ENCODE measurements at regions not wholly inside any gene's neighbourhood (a gene's known extent, or its start where the extent isn't known, plus 50 kb on each side); places are given as distances from the start of the nearest gene placed in this dataset.

DNA sequence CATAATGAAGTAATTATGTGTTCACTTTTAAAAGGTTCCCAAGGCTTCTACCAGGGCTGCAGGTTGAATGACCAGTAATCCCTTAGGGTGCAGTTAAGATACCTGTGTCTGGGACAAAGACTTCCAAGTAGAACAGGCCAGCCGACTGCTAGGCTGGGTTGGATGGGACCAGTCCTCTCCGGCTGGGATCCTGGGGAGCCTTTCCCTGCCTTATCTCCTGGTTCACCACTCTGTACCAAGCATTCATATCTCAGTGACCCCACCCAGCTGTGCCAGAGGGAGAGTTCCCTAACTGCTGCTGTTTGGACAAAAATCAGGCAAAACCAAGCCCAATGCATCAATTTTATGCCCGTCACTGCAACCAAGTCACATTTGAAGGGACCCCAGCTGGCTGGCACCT, 116.2 kb upstream of the ATP1A1 start:
- TF ChIP-seq GABPA (tag; conservative IDR thresholded peaks at IDR 0.05; ENCODE audit: low read depth) (no peak), GATAD2A (IDR thresholded peaks at IDR 0.05) (no peak), NR2C2 (CRISPR knock-in tag; IDR thresholded peaks at IDR 0.05) (no peak), NR2C2 (tag; IDR thresholded peaks at IDR 0.05) (no peak), SIN3A (IDR thresholded peaks at IDR 0.05; ENCODE audit: borderline replicate concordance in 2 of 2, control insufficient read depth in 1 of 2, low read depth in 2 of 2, low read length in 2 of 2) (no peak), KLF16 (IDR thresholded peaks at IDR 0.05) (no peak), HDAC3 (IDR thresholded peaks at IDR 0.05; ENCODE audit: borderline replicate concordance, partially characterized antibody) (no peak), NFYB (IDR thresholded peaks at IDR 0.05; ENCODE audit: extremely low read depth, insufficient read length) (no peak), ZNF584 (CRISPR knock-in tag; IDR thresholded peaks at IDR 0.05; ENCODE audit: low read depth) (no peak), IRF2 (CRISPR knock-in tag; IDR thresholded peaks at IDR 0.05) (no peak)
- TF ChIP-seq, protein P1, sequence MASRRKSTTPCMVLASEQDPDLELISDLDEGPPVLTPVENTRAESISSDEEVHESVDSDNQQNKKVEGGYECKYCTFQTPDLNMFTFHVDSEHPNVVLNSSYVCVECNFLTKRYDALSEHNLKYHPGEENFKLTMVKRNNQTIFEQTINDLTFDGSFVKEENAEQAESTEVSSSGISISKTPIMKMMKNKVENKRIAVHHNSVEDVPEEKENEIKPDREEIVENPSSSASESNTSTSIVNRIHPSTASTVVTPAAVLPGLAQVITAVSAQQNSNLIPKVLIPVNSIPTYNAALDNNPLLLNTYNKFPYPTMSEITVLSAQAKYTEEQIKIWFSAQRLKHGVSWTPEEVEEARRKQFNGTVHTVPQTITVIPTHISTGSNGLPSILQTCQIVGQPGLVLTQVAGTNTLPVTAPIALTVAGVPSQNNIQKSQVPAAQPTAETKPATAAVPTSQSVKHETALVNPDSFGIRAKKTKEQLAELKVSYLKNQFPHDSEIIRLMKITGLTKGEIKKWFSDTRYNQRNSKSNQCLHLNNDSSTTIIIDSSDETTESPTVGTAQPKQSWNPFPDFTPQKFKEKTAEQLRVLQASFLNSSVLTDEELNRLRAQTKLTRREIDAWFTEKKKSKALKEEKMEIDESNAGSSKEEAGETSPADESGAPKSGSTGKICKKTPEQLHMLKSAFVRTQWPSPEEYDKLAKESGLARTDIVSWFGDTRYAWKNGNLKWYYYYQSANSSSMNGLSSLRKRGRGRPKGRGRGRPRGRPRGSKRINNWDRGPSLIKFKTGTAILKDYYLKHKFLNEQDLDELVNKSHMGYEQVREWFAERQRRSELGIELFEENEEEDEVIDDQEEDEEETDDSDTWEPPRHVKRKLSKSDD (conservative IDR thresholded peaks at IDR 0.05; ENCODE audit: low read length): no peak
- TF ChIP-seq, protein P2, sequence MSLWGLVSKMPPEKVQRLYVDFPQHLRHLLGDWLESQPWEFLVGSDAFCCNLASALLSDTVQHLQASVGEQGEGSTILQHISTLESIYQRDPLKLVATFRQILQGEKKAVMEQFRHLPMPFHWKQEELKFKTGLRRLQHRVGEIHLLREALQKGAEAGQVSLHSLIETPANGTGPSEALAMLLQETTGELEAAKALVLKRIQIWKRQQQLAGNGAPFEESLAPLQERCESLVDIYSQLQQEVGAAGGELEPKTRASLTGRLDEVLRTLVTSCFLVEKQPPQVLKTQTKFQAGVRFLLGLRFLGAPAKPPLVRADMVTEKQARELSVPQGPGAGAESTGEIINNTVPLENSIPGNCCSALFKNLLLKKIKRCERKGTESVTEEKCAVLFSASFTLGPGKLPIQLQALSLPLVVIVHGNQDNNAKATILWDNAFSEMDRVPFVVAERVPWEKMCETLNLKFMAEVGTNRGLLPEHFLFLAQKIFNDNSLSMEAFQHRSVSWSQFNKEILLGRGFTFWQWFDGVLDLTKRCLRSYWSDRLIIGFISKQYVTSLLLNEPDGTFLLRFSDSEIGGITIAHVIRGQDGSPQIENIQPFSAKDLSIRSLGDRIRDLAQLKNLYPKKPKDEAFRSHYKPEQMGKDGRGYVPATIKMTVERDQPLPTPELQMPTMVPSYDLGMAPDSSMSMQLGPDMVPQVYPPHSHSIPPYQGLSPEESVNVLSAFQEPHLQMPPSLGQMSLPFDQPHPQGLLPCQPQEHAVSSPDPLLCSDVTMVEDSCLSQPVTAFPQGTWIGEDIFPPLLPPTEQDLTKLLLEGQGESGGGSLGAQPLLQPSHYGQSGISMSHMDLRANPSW (CRISPR knock-in tag; IDR thresholded peaks at IDR 0.05): no peak

Measured in K562 (cell line).